LNCaP clone FGC (cell line): ENCODE measurements at regions not wholly inside any gene's neighbourhood (a gene's known extent, or its start where the extent isn't known, plus 50 kb on each side); places are given as distances from the start of the nearest gene placed in this dataset.

Experiments used
- DNase-seq: peaks from one replicate; pipeline ENCODE4 v3.0.0-alpha.2; 2011; ENCODE audit warnings: low read depth
- H3K4me3 ChIP-seq: 2 replicates; pipeline ENCODE4 v1.5.1; 2011; ENCODE audit warnings: mild to moderate bottlenecking, low read depth, low read length, control low read depth
- TF ChIP-seq, protein P1 (sequence below): IDR thresholded peaks from 2 replicates; pipeline ENCODE4 v1.5.1; 2012; ENCODE audit warnings: mild to moderate bottlenecking; ENCODE audit not compliant: control insufficient read depth, insufficient read depth; ENCODE audit errors: extremely low read depth

DNA sequence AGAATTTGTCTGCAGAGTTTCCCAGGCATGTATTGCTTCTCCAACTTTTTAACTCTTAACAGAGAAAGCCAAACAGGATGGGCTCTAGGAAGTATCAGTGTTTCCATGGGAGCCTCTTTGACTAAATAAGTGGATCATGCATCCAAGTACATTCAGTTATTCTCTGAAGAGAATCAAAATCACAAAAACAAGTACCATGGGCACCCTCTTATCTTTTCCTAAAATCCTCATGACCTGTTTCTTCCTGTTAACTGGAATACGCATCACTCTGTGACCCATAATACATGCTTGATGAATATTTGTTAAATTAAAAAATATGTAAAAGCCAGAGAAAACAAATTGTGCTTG lies 186.9 kb upstream of the MGMT start:
- H3K4me3 ChIP-seq = no peak overlapping the region
- no peak for DNase-seq
- TF ChIP-seq, protein P1, sequence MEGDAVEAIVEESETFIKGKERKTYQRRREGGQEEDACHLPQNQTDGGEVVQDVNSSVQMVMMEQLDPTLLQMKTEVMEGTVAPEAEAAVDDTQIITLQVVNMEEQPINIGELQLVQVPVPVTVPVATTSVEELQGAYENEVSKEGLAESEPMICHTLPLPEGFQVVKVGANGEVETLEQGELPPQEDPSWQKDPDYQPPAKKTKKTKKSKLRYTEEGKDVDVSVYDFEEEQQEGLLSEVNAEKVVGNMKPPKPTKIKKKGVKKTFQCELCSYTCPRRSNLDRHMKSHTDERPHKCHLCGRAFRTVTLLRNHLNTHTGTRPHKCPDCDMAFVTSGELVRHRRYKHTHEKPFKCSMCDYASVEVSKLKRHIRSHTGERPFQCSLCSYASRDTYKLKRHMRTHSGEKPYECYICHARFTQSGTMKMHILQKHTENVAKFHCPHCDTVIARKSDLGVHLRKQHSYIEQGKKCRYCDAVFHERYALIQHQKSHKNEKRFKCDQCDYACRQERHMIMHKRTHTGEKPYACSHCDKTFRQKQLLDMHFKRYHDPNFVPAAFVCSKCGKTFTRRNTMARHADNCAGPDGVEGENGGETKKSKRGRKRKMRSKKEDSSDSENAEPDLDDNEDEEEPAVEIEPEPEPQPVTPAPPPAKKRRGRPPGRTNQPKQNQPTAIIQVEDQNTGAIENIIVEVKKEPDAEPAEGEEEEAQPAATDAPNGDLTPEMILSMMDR = no peak

DNA sequence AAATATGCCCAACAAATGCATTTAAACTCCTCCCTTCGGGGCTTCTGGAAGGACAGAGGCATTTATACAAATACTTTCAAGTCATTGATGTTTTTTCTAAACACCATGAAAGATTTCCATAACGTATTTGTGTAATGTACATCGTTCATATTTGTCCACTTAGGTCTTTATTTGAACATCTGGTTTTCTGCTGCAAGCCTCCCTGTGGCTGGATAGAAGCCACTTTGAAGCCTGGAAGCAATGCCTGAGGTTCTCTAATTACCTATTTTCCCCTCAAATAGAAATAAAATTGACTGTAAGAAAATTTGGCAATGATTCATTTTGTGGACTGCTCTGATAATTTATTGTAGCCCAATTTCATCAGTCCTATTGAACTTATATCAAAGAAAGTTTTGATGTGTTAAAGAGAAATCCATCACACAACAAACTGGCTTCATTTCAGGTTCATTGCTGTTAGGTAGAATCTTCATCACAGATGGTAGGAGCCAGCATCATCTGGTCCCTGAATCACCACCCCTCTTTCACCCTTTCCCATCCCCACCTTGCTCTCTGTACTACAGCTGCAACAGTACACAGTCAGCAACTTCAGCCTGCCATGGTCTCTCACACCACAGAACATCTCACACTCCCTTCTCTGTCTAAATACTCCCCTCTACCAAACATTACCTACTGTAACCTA lies 186.0 kb upstream of the MGMT start:
- DNase-seq = no peak
- no peak overlapping the region for H3K4me3 ChIP-seq
- TF ChIP-seq, protein P1 = no peak

GRCh38 chr10:129285459-129285858 lies 181.6 kb upstream of the MGMT start:
- DNase-seq = no peak
- TF ChIP-seq, protein P1 = no peak
- no peak overlapping the region for H3K4me3 ChIP-seq

DNA sequence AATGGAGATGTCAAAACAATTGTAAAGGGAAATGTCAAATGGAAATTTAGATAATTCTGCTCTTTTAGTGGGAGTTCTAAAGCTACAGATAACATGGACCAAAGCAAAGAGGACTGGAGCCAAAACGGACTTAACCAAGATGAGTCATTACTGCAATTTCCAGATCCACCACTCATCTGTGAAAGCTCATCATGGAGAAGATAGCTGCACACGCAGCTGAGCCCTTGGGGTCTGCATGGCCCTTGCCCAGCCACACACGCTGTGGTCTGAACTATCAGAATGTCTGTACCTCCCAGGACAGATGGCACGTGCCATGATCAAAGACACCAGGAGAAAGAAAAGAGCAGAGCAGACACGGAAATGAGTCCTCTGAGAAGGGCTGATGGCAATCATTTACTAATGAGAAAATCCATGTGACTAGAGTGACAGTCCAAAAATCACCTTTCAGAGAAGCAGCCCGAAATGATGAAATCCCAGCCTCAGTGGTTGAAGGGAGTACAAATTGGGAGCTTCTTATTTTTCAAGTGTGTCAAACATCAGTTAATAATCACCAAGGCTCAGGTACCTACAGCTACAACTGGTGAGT lies 177.9 kb upstream of the MGMT start:
- DNase-seq = no peak
- TF ChIP-seq, protein P1 = no peak
- no peak overlapping the region for H3K4me3 ChIP-seq

GRCh38 chr10:129293991-129294700 lies 172.9 kb upstream of the MGMT start:
- TF ChIP-seq, protein P1 = no peak
- DNase-seq = no peak
- no peak overlapping the region for H3K4me3 ChIP-seq

DNA sequence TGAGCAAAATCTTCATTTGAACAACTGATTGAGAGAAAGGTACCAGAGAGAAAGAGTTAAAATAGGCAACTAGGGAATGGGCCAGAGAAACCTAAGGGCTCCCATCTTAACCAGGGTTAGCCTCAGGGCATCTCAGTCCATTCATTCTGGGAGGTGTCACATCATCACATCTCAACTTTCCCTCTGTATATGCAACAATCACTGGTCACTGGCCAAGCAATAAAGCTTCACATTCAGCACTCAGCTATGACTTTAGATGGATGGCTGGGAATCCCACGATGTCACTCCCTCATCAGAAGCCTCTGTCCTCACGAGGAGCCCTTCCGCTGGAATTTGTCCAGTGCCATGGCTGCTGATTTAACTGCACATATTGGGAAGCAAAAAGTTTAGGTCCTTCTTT lies 172.1 kb upstream of the MGMT start:
- H3K4me3 ChIP-seq = no peak overlapping the region
- no peak for DNase-seq
- TF ChIP-seq, protein P1 = no peak
